SK-N-SH (cell line): ENCODE measurements at regions not wholly inside any gene's neighbourhood (a gene's known extent, or its start where the extent isn't known, plus 50 kb on each side); places are given as distances from the start of the nearest gene placed in this dataset.

Experiments used
- CTCF ChIA-PET: fragments of 300-600, 350-600 bp; formaldehyde crosslinking; extraction: SDS; loops from one replicate; lab custom pipeline; 2021; lab: Yijun Ruan, JAX
- POLR2A ChIA-PET: fragments of 350-600 bp; sonication (Branson Sonifier 250); formaldehyde crosslinking; extraction: SDS; loops from one replicate; lab custom pipeline; 2020; ENCODE audit warnings: antibody characterized with exemption, inconsistent platforms; lab: Yijun Ruan, JAX
- DNase-seq: peaks from one replicate; pipeline ENCODE4 v3.0.0; 2012
- H2AFZ ChIP-seq: fragments of 200-600 bp; sonication (generic); 2 replicates; pipeline ENCODE4 v1.8.1; 2016; ENCODE audit warnings: antibody characterized with exemption, mild to moderate bottlenecking, low read depth
- H3F3A ChIP-seq: fragments of 200-600 bp; sonication (generic); replicated peaks from 2 replicates; pipeline ENCODE3; 2016; ENCODE audit warnings: antibody characterized with exemption, mild to moderate bottlenecking; ENCODE audit not compliant: insufficient read depth
- H3K27ac ChIP-seq, 2 experiments: fragments of 200-500 bp in 1 of 2; fragments of 200-600 bp in 1 of 2; sonication (Bioruptor generic) in 1 of 2; sonication (generic), shearing (Covaris generic) in 1 of 2; 2 replicates each; pipeline versions ENCODE4 v1.5.1 to v1.6.1; 2014 to 2016; ENCODE audit warnings: low read depth in 2 of 2, inconsistent platforms in 1 of 2, low read length in 1 of 2, mild to moderate bottlenecking in 1 of 2, mixed read lengths in 1 of 2
- H3K27me3 ChIP-seq: fragments of 200-600 bp; sonication (generic), shearing (Covaris generic); 2 replicates; pipeline ENCODE4 v1.6.1; 2016; ENCODE audit warnings: mixed run types; ENCODE audit not compliant: insufficient read depth
- H3K36me3 ChIP-seq, 2 experiments: fragments of 200-500 bp in 1 of 2; fragments of 200-600 bp in 1 of 2; sonication (Bioruptor generic) in 1 of 2; sonication (generic) in 1 of 2; replicated peaks in 1 of 2; 2 replicates each; pipeline versions ENCODE3 to v1.5.1; 2014 to 2016; ENCODE audit warnings: low read length in 1 of 2, mild to moderate bottlenecking in 1 of 2; ENCODE audit not compliant: insufficient read depth in 2 of 2, control insufficient read depth in 1 of 2
- H3K4me1 ChIP-seq, 2 experiments: fragments of 200-500 bp in 1 of 2; fragments of 200-600 bp in 1 of 2; sonication (Bioruptor generic) in 1 of 2; sonication (generic), shearing (Covaris generic) in 1 of 2; 2 replicates each; pipeline versions ENCODE4 v1.5.1 to v1.6.1; 2014 to 2016; ENCODE audit warnings: low read depth in 1 of 2, low read length in 1 of 2, mixed run types in 1 of 2; ENCODE audit not compliant: insufficient read depth in 2 of 2, control insufficient read depth in 1 of 2
- H3K4me2 ChIP-seq: fragments of 200-600 bp; sonication (generic), shearing (Covaris generic); 2 replicates; pipeline ENCODE4 v1.6.1; 2017; ENCODE audit warnings: mixed run types
- H3K4me3 ChIP-seq, 2 experiments: fragments of 200-500 bp in 1 of 2; fragments of 200-600 bp in 1 of 2; sonication (Bioruptor generic) in 1 of 2; sonication (generic), shearing (Covaris generic) in 1 of 2; 2 replicates each; pipeline versions ENCODE4 v1.5.1 to v1.8.1; 2014 to 2016; ENCODE audit warnings: low read depth in 2 of 2, inconsistent platforms in 1 of 2, low read length in 1 of 2, mild to moderate bottlenecking in 1 of 2, mixed read lengths in 1 of 2, moderate library complexity in 1 of 2
- H3K79me2 ChIP-seq: fragments of 200-600 bp; sonication (generic); 2 replicates; pipeline ENCODE4 v1.8.1; 2017; ENCODE audit warnings: mild to moderate bottlenecking; ENCODE audit not compliant: insufficient read depth
- H3K9ac ChIP-seq: fragments of 200-600 bp; sonication (generic); 2 replicates; pipeline ENCODE4 v1.6.1; 2017; ENCODE audit warnings: mixed run types
- H3K9me2 ChIP-seq: fragments of 200-600 bp; sonication (generic); 2 replicates; pipeline ENCODE4 v1.6.1; 2017; ENCODE audit warnings: mixed run types
- H3K9me3 ChIP-seq: fragments of 200-600 bp; sonication (generic); 2 replicates; pipeline ENCODE4 v1.6.1; 2017; ENCODE audit warnings: mixed run types, mild to moderate bottlenecking, moderate library complexity
- H4K20me1 ChIP-seq: fragments of 200-600 bp; sonication (generic); 2 replicates; pipeline ENCODE4 v1.6.1; 2017; ENCODE audit warnings: mild to moderate bottlenecking, mixed run types; ENCODE audit not compliant: insufficient read depth
- ELF1 ChIP-seq: IDR thresholded peaks from 2 replicates; pipeline ENCODE4 v1.4.0; 2012
- FOSL2 ChIP-seq: IDR thresholded peaks from 2 replicates; pipeline ENCODE4 v1.4.0; 2012; ENCODE audit warnings: low read depth, mild to moderate bottlenecking, moderate library complexity, borderline replicate concordance
- FOXJ3 ChIP-seq: sonication (generic); formaldehyde crosslinking; IDR thresholded peaks from 2 replicates; pipeline ENCODE4 v1.5.1; 2020; ENCODE audit warnings: mild to moderate bottlenecking, missing genetic modification reagents
- GABPA ChIP-seq: IDR thresholded peaks from 2 replicates; pipeline ENCODE4 v1.4.0; 2012; ENCODE audit warnings: low read depth, mild to moderate bottlenecking
- GATA2 ChIP-seq: sonication (generic); formaldehyde crosslinking; IDR thresholded peaks from 2 replicates; pipeline ENCODE4 v1.5.0; 2020; ENCODE audit warnings: mild to moderate bottlenecking, missing genetic modification reagents
- IRF3 ChIP-seq: fragments of 150-350 bp; IDR thresholded peaks from 2 replicates; pipeline ENCODE4 v1.6.1; 2016; ENCODE audit warnings: mild to moderate bottlenecking, low read depth, low read length
- JUND ChIP-seq: IDR thresholded peaks from 2 replicates; pipeline ENCODE4 v1.4.0; 2012
- MEF2A ChIP-seq: IDR thresholded peaks from 2 replicates; pipeline ENCODE4 v1.4.0; 2012; ENCODE audit warnings: low read depth, borderline replicate concordance
- POLR2AphosphoS5 ChIP-seq: IDR thresholded peaks from 2 replicates; pipeline ENCODE4 v1.6.1; 2012; ENCODE audit warnings: low read depth, low read length
- RAD21 ChIP-seq: IDR thresholded peaks from 2 replicates; pipeline ENCODE4 v1.6.1; 2012; ENCODE audit warnings: mild to moderate bottlenecking, low read length
- RCOR1 ChIP-seq: fragments of 150-350 bp; IDR thresholded peaks from 2 replicates; pipeline ENCODE4 v1.6.1; 2017; ENCODE audit warnings: antibody characterized with exemption, low read length
- RFX5 ChIP-seq: IDR thresholded peaks from 2 replicates; pipeline ENCODE4 v1.6.1; 2012; ENCODE audit warnings: mild to moderate bottlenecking, improper control_type of control experiment, low read length
- RXRA ChIP-seq: IDR thresholded peaks from 2 replicates; pipeline ENCODE4 v1.4.0; 2012; ENCODE audit warnings: low read depth, mild to moderate bottlenecking, borderline replicate concordance
- SIN3A ChIP-seq: IDR thresholded peaks from 2 replicates; pipeline ENCODE4 v1.6.1; 2012; ENCODE audit warnings: low read depth, mild to moderate bottlenecking, low read length, moderate library complexity, borderline replicate concordance
- TAF1 ChIP-seq: IDR thresholded peaks from 2 replicates; pipeline ENCODE4 v1.6.1; 2012; ENCODE audit warnings: low read depth, mild to moderate bottlenecking, low read length, moderate library complexity, borderline replicate concordance
- TCF12 ChIP-seq: IDR thresholded peaks from 2 replicates; pipeline ENCODE4 v1.4.0; 2012
- WGBS: methylation state at CpG from one replicate; pipeline ENCODE4 v1.1.6; 2017; ENCODE audit warnings: low lambda C conversion rate; 5-methylcytosine and 5-hydroxymethylcytosine counted together
- TF ChIP-seq, protein P1 (sequence below): fragments of 150-350 bp; IDR thresholded peaks from 2 replicates; pipeline ENCODE4 v1.6.1; 2017; ENCODE audit warnings: antibody characterized with exemption, low read length, low read depth, borderline replicate concordance
- TF ChIP-seq, protein P2 (sequence below): IDR thresholded peaks from 2 replicates; pipeline ENCODE4 v1.4.0; 2012; ENCODE audit warnings: low read depth
- TF ChIP-seq, protein P3 (sequence below): IDR thresholded peaks from 2 replicates; pipeline ENCODE4 v1.6.1; 2012; ENCODE audit warnings: mild to moderate bottlenecking, low read depth, low read length, moderate library complexity
- TF ChIP-seq, protein P4 (sequence below): IDR thresholded peaks from 2 replicates; pipeline ENCODE4; 2012

DNA sequence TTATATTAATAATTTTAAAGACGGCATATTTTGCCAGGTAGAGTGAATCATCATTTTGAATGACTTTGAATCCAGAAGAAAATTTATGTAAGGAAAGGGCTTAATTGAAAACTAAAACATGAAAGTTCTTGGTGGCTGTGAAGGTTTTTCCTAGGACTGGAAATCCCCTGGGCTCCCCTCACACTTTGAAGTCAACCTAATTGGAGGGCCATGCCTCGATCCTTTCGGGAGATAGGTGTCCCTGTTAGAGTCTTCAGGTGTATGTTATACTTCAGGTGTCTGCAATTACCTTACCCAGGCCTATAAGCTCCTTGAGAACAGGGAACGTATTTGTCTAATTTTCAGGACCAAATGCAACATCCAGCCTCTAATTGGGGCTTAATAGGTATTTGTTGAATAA lies 73.0 kb downstream of the ARL4C start:
- CTCF ChIA-PET, result no interaction called here
- 77% methylated on average over 4 of the region's 4 CpGs for WGBS
- Histone ChIP-seq H3K4me1 (no peaks in the 10 kb centered on the region; a peak in 1 of 4 replicates), H3K9ac (no peak overlapping the region), H3K36me3 (no peaks in the 10 kb centered on the region), H3K27me3 (no peaks in the 10 kb centered on the region)
- no peak for DNase-seq
- TF ChIP-seq IRF3, result no peak
- no peak for TF ChIP-seq SIN3A
- TF ChIP-seq TCF12, result no peak
- no peak for TF ChIP-seq GATA2 (CRISPR knock-in tag)
- no peak for TF ChIP-seq RFX5
- TF ChIP-seq RAD21, result no peak
- TF ChIP-seq JUND, result no peak
- no peak for TF ChIP-seq RCOR1
- TF ChIP-seq, protein P1, sequence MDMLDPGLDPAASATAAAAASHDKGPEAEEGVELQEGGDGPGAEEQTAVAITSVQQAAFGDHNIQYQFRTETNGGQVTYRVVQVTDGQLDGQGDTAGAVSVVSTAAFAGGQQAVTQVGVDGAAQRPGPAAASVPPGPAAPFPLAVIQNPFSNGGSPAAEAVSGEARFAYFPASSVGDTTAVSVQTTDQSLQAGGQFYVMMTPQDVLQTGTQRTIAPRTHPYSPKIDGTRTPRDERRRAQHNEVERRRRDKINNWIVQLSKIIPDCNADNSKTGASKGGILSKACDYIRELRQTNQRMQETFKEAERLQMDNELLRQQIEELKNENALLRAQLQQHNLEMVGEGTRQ, result no peak
- TF ChIP-seq POLR2AphosphoS5, result no peak
- no peak for TF ChIP-seq RXRA
- no peak for TF ChIP-seq MEF2A
- TF ChIP-seq, protein P2, sequence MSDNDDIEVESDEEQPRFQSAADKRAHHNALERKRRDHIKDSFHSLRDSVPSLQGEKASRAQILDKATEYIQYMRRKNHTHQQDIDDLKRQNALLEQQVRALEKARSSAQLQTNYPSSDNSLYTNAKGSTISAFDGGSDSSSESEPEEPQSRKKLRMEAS, result no peak
- no peak for TF ChIP-seq FOSL2
- TF ChIP-seq, protein P3, sequence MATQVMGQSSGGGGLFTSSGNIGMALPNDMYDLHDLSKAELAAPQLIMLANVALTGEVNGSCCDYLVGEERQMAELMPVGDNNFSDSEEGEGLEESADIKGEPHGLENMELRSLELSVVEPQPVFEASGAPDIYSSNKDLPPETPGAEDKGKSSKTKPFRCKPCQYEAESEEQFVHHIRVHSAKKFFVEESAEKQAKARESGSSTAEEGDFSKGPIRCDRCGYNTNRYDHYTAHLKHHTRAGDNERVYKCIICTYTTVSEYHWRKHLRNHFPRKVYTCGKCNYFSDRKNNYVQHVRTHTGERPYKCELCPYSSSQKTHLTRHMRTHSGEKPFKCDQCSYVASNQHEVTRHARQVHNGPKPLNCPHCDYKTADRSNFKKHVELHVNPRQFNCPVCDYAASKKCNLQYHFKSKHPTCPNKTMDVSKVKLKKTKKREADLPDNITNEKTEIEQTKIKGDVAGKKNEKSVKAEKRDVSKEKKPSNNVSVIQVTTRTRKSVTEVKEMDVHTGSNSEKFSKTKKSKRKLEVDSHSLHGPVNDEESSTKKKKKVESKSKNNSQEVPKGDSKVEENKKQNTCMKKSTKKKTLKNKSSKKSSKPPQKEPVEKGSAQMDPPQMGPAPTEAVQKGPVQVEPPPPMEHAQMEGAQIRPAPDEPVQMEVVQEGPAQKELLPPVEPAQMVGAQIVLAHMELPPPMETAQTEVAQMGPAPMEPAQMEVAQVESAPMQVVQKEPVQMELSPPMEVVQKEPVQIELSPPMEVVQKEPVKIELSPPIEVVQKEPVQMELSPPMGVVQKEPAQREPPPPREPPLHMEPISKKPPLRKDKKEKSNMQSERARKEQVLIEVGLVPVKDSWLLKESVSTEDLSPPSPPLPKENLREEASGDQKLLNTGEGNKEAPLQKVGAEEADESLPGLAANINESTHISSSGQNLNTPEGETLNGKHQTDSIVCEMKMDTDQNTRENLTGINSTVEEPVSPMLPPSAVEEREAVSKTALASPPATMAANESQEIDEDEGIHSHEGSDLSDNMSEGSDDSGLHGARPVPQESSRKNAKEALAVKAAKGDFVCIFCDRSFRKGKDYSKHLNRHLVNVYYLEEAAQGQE, result no peak
- TF ChIP-seq, protein P4, sequence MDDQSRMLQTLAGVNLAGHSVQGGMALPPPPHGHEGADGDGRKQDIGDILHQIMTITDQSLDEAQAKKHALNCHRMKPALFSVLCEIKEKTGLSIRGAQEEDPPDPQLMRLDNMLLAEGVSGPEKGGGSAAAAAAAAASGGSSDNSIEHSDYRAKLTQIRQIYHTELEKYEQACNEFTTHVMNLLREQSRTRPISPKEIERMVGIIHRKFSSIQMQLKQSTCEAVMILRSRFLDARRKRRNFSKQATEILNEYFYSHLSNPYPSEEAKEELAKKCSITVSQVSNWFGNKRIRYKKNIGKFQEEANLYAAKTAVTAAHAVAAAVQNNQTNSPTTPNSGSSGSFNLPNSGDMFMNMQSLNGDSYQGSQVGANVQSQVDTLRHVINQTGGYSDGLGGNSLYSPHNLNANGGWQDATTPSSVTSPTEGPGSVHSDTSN, result no peak
- TF ChIP-seq GABPA, result no peak
- TF ChIP-seq TAF1, result no peak
- TF ChIP-seq FOXJ3 (CRISPR knock-in tag), result no peak
- TF ChIP-seq ELF1, result no peak
- TF ChIP-seq, all 33 proteins: peak for 0
- no peaks in the 10 kb centered on the region for H3K9me2 ChIP-seq
- H2AFZ ChIP-seq, result no peak overlapping the region
- H3K4me2 ChIP-seq, result no peak overlapping the region
- H4K20me1 ChIP-seq, result no peaks in the 10 kb centered on the region
- POLR2A ChIA-PET, result no interaction called here
- no peaks in the 10 kb centered on the region for H3K9me3 ChIP-seq
- no peaks in the 10 kb centered on the region for H3K79me2 ChIP-seq
- no peak overlapping the region for H3K4me3 ChIP-seq
- no peaks in the 10 kb centered on the region for H3F3A ChIP-seq
- no peak overlapping the region for H3K27ac ChIP-seq
